ENCODE measurements at regions not wholly inside any gene's neighbourhood (a gene's known extent, or its start where the extent isn't known, plus 50 kb on each side); places are given as distances from the start of the nearest gene placed in this dataset.
"Not testable (repeated sequence)": the region's sequence is repeated elsewhere in the genome, so short reads cannot be mapped to it uniquely, and the experiment has no call there.

DNA sequence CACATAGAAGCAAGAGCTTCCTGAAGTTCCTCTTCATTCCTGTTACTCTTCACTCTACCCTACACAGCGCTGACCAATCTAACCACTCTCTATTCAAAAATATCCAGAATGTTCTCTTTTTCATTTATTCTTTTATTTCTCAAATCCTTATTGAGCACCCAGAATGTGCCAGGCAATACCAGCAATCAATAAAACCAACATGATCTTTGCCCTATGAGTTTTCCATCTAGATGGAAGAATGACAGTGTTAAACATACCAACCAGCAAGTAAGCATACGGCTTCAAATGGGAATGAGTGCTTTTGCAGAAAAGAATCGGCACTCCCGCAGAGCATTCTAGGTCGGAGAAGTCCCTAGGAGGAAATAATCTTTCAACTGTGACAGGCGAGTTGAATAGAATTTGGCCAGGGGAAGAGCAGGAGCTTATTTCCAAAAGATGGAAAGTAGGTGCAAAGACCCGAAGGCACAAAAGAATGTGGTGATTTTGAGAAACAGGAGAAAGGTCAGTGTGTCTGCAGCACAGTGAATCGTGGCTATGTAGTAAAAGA lies 217.8 kb upstream of the MEIS1 start:
- in situ Hi-C loops (cut with MboI; ENCODE audit: low sequenced_read_pairs) = no loop called here
- H3K27me3 ChIP-seq (ENCODE audit: low read depth) = peaks cover 3% of the 10 kb centered on the region; the same call in 1 of the 2 replicates
- H3K36me3 ChIP-seq (replicated peaks) = no peaks in the 10 kb centered on the region
- no peak for DNase-seq (ENCODE audit: low spot score in 2 of 2)
- H3K4me3 ChIP-seq = no peak overlapping the region
- H3K9me3 ChIP-seq = no peaks in the 10 kb centered on the region
- no peaks in the 10 kb centered on the region for H3K4me1 ChIP-seq

DNA sequence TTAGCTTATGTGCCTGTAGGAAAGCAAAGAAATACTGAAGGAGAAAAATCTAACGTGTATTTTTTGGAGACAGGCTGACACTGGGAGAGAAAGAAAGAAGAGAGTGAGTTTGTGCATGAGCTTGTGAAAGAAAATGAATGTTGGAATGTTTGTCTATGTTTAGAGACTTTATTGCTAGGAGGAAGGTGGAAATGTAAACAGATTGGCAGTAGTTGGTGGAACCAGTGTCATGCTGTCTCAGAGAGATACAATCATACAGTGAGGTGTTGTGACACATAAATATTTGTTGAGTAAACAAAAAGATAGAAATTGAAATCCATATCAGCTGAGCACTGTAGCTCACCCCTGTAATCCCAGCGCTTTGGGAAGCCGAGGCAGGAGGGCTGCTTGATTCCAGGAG lies 222.2 kb upstream of the MEIS1 start:
- no peak for DNase-seq (ENCODE audit: low spot score in 2 of 2)
- no peak overlapping the region for H3K4me3 ChIP-seq
- no peaks in the 10 kb centered on the region for H3K36me3 ChIP-seq (replicated peaks)
- H3K4me1 ChIP-seq = no peaks in the 10 kb centered on the region
- H3K27me3 ChIP-seq (ENCODE audit: low read depth) = peaks cover 3% of the 10 kb centered on the region; the same call in 1 of the 2 replicates
- H3K9me3 ChIP-seq = no peaks in the 10 kb centered on the region
- in situ Hi-C loops (cut with MboI; ENCODE audit: low sequenced_read_pairs) = no loop called here

DNA sequence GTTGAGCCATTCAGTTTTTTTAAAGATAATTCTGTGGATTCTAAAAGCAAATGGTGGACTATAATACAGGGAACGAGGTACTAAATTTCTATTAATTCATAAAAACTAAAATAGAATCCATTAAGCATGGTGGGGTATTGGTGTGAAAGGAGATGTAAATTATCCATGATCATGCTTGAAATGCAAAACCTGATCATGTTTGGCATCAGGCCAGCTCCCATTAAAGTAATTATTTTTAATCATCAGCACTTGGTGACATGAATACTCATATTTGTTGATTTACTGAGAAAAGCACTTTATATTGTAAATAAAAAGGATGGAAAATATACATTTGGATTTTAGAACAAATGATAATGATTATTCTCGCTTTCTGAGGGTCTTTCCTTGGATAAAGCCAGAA lies 232.3 kb upstream of the MEIS1 start:
- in situ Hi-C loops (cut with MboI; ENCODE audit: low sequenced_read_pairs) = no loop called here
- H3K9me3 ChIP-seq = no peaks in the 10 kb centered on the region
- H3K4me1 ChIP-seq = no peaks in the 10 kb centered on the region

DNA sequence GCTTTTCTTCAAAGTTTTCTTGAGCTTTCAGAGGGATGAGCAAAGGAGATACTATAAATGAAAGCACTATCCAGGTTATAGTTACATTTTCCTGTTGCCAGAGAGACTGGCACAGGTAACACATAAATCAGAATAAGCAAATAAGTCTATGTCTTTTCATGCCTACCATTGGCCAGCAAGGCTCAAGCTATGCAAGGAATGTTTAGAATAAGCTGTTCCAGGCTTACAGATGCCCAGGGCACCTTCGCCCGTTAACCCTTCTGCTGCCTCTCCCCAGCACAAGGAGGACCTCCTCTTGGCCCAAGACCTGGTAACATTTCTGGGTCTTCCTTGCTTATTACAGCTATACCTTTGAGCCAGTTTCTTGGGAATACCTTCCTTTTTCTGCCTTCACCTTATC lies 233.7 kb upstream of the MEIS1 start:
- H3K4me1 ChIP-seq = no peaks in the 10 kb centered on the region
- H3K36me3 ChIP-seq (replicated peaks) = no peaks in the 10 kb centered on the region
- H3K9me3 ChIP-seq = no peaks in the 10 kb centered on the region
- no peak overlapping the region for H3K4me3 ChIP-seq
- in situ Hi-C loops (cut with MboI; ENCODE audit: low sequenced_read_pairs) = no loop called here
- DNase-seq (ENCODE audit: low spot score in 2 of 2) = no peak
- no peaks in the 10 kb centered on the region; the same call in 1 of the 2 replicates for H3K27me3 ChIP-seq (ENCODE audit: low read depth)

More for the DNA sequence above, 232.3 kb upstream of the MEIS1 start:
- Histone ChIP-seq H3K36me3 (replicated peaks) (no peaks in the 10 kb centered on the region), H3K27me3 (ENCODE audit: low read depth) (no peaks in the 10 kb centered on the region; the same call in 1 of the 2 replicates), H3K4me3 (no peak overlapping the region)
- DNase-seq (ENCODE audit: low spot score in 2 of 2) = no peak

DNA sequence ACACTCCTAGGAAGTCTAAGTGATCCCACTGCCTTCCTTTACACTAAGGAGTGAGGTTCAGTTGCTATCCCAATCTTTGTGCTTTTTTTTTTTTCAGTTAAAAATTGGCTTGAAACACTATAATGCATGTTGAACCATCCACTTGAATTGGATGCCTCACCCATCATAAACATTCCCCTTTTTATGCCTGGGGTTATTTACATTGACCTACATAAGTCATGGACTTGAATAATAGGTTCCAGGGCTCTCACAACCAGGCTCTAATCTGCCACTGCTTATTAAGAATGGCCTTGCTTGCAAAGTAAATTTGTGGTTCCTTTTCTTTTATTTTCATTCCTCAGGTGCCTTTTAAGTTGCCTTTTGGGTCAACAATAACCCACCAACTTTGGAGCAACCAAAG lies 236.1 kb upstream of the MEIS1 start:
- DNase-seq (ENCODE audit: low spot score in 2 of 2) = no peak
- Histone ChIP-seq H3K4me1 (no peaks in the 10 kb centered on the region), H3K36me3 (replicated peaks) (no peaks in the 10 kb centered on the region), H3K4me3 (no peak overlapping the region), H3K9me3 (no peaks in the 10 kb centered on the region), H3K27me3 (ENCODE audit: low read depth) (no peaks in the 10 kb centered on the region)
- in situ Hi-C loops (cut with MboI; ENCODE audit: low sequenced_read_pairs) = no loop called here

DNA sequence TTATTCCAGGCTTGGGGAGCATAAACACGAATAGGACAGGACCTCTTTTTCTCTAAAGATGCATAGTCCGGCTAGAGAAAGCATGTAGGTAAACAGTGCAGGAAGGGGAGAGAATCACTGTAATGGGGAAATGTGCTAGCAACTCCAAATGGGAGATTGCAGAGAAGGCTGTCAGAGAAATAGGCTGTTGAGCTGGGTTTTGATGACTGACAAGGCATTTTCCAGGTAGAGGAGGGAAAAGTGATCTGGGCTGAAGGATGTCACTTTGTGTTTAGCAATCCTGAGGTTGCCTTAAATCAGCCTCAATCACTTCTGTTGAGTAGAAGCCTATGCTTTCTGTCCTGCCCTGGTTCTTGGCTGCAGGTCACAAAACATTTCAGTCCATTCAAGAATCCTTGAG lies 242.0 kb upstream of the MEIS1 start:
- Histone ChIP-seq H3K36me3 (replicated peaks) (no peaks in the 10 kb centered on the region), H3K9me3 (no peaks in the 10 kb centered on the region), H3K4me3 (no peak overlapping the region), H3K4me1 (no peaks in the 10 kb centered on the region), H3K27me3 (ENCODE audit: low read depth) (no peaks in the 10 kb centered on the region)
- no peak for DNase-seq (ENCODE audit: low spot score in 2 of 2)
- in situ Hi-C loops (cut with MboI; ENCODE audit: low sequenced_read_pairs) = no loop called here

DNA sequence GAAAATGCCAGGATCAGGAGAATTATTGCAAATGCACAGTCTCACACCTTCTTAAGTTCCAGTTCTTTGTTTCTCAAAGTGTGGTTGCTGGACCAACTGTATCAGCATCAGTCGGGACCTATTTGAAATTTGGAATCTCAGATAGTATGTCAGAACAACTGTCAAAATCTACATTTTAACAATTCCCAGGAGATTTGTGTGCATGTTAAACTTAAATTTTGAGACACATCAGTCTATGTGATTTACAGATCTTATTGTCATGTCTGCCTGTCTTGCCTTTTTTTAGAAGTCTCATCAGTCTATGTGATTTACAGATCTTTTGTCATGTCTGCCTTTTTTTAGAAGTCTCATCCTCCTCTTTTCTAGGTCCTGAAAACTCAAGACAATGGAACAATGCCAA lies 243.6 kb upstream of the MEIS1 start:
- Histone ChIP-seq H3K4me3 (no peak overlapping the region), H3K4me1 (no peaks in the 10 kb centered on the region), H3K27me3 (ENCODE audit: low read depth) (0 out of 2 replicates have a peak, but pooled peaks cover 2% of the 10 kb centered on the region), H3K9me3 (no peaks in the 10 kb centered on the region), H3K36me3 (replicated peaks) (no peaks in the 10 kb centered on the region)
- in situ Hi-C loops (cut with MboI; ENCODE audit: low sequenced_read_pairs) = no loop called here
- no peak for DNase-seq (ENCODE audit: low spot score in 2 of 2)

DNA sequence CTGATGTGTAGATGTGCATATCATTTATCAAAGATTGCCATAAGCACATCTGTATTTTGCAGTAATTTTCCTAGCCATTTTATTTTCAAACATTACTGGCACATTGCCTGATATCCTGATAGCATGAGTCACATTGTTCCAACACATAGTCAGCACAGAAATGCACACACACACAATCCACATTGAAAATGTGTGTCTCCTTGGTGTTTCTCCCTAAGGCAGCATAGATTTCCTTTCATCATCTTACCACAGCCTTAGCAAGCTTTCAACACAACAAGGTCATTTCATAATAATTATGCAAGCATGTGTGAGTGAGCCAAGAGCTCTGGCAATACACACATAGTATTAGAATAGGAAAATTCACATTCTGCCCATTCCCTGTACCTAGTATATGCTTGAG lies 245.4 kb upstream of the MEIS1 start:
- in situ Hi-C loops (cut with MboI; ENCODE audit: low sequenced_read_pairs) = no loop called here
- no peak for DNase-seq (ENCODE audit: low spot score in 2 of 2)
- Histone ChIP-seq H3K4me3 (no peak overlapping the region), H3K36me3 (replicated peaks) (no peaks in the 10 kb centered on the region), H3K9me3 (no peaks in the 10 kb centered on the region), H3K27me3 (ENCODE audit: low read depth) (0 out of 2 replicates have a peak, but pooled peaks cover 2% of the 10 kb centered on the region), H3K4me1 (no peaks in the 10 kb centered on the region)

DNA sequence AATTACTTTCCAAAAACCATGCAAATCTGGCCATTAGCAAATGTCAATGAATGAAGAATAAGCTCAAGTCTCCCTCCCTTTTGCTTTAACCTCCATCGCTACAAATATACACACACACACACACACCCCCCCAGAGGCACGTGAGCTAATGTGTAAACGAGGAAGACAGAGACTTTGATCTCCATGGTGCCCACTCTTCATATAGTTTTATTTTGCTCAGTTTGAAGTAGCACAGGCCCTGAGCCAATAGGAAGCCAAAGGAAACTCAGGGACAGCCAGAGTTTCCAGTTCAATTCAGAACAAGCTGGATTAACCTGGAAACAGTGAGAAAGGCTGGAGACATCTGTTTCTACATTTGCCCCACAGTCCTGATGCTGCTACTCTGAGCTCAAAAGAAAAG lies 248.4 kb upstream of the MEIS1 start:
- 0 out of 2 replicates have a peak, but pooled peaks cover 2% of the 10 kb centered on the region for H3K27me3 ChIP-seq (ENCODE audit: low read depth)
- in situ Hi-C loops (cut with MboI; ENCODE audit: low sequenced_read_pairs) = no loop called here
- DNase-seq (ENCODE audit: low spot score in 2 of 2) = no peak
- no peaks in the 10 kb centered on the region for H3K4me1 ChIP-seq
- no peaks in the 10 kb centered on the region for H3K9me3 ChIP-seq
- H3K4me3 ChIP-seq = no peak overlapping the region
- H3K36me3 ChIP-seq (replicated peaks) = no peaks in the 10 kb centered on the region

DNA sequence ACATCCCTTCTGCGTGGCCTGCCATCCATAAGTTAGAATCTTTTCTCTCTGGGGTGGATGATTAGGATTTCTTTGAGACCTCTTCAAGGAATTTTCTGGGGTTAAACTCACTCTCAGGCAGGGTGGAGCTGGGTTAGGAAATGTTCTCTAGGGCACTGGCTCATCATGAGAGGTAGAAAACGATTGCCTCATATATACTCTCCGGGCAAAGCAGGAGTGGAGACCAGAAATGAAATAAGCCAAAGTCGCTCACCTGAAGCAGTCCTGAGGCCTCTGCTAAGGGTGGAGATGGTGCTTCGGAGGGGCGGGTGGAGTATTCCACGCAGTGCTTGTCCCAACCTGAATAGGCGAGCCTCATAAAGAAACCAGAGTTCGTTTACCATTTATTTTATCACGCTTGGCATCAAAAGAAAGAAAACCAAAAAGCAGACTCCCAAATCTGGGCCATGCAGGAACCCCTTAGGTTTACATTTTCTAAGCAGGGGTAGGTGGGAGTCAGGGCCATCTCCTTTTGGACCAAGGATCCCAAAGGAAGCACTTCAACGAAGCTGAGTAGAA lies 249.3 kb upstream of the MEIS1 start:
- in situ Hi-C loops (cut with MboI; ENCODE audit: low sequenced_read_pairs) = no loop called here
- no peaks in the 10 kb centered on the region for H3K4me1 ChIP-seq
- DNase-seq (ENCODE audit: low spot score in 2 of 2) = no peak
- H3K4me3 ChIP-seq = no peak overlapping the region
- no peaks in the 10 kb centered on the region for H3K9me3 ChIP-seq
- no peaks in the 10 kb centered on the region for H3K36me3 ChIP-seq (replicated peaks)
- 0 out of 2 replicates have a peak, but pooled peaks cover 2% of the 10 kb centered on the region for H3K27me3 ChIP-seq (ENCODE audit: low read depth)

DNA sequence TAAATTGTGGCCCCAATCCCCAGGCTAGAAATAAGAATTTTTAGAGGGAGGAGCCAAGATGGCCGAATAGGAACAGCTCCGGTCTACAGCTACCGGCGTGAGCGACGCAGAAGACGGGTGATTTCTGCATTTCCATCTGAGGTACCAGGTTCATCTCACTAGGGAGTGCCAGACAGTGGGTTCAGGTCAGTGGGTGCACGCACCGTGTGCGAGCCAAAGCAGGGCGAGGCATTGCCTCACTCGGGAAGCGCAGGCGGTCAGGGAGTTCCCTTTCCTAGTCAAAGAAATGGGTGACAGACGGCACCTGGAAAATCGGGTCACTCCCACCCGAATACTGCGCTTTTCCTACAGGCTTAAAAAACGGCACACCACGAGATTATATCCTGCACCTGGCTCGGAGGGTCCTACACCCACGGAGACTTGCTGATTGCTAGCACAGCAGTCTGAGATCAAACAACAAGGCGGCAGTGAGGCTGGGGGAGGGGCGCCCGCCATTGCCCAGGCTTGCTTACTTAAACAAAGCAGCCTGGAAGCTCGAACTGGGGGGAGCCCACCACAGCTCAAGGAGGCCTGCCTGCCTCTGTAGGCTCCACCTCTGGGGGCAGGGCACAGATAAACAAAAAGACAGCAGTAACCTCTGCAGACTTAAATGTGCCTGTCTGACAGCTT lies 257.7 kb upstream of the MEIS1 start:
- DNase-seq (ENCODE audit: low spot score in 2 of 2); H3K4me1 ChIP-seq; H3K36me3 ChIP-seq (replicated peaks); H3K4me3 ChIP-seq; H3K27me3 ChIP-seq (ENCODE audit: low read depth); in situ Hi-C loops (cut with MboI; ENCODE audit: low sequenced_read_pairs); H3K9me3 ChIP-seq: not testable (repeated sequence)

DNA sequence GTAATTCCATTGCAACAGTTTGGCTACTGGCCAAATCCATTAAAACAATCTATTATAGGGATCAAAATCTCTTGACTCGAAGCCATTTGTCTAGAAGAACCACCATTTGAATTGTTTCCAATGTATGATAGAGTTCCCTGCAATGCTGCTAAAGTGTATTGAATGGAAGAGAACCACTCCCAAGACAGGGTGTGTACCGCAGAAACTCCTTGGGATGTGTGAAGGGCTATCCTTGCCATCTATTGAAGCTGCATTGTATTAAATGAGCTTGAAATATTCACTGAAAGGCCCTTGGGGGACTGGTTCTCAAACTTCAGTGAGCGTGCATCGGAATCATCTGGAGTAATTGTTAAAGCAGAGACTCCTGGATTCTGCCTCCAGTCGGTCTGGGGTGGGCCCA lies 260.4 kb upstream of the MEIS1 start:
- H3K4me3 ChIP-seq = no peak overlapping the region
- H3K36me3 ChIP-seq (replicated peaks) = no peaks in the 10 kb centered on the region
- no peaks in the 10 kb centered on the region for H3K4me1 ChIP-seq
- no peak for DNase-seq (ENCODE audit: low spot score in 2 of 2)
- in situ Hi-C loops (cut with MboI; ENCODE audit: low sequenced_read_pairs) = no loop called here
- no peaks in the 10 kb centered on the region for H3K9me3 ChIP-seq
- no peaks in the 10 kb centered on the region; the same call in 1 of the 2 replicates for H3K27me3 ChIP-seq (ENCODE audit: low read depth)

DNA sequence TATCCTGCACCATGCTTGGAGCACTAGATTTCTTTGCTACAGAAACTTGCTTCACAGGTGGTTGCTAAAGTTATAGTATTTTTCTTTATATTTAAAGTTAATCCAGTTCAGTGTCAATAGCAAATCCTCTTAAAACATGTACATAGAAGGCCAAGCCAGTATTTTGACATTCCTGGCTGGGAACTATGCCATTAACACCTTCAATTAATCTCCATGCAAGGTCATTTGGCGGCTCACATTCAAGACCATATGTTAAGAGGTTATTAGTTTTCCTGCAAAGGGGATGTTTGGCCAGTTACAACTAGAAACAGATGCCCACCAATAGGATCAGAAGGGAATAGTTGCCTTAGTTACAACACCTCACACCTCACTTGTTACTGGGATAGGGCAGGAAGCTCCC lies 261.3 kb upstream of the MEIS1 start:
- Histone ChIP-seq H3K4me1 (no peaks in the 10 kb centered on the region), H3K27me3 (ENCODE audit: low read depth) (no peaks in the 10 kb centered on the region; the same call in 1 of the 2 replicates), H3K9me3 (no peaks in the 10 kb centered on the region), H3K4me3 (no peak overlapping the region), H3K36me3 (replicated peaks) (no peaks in the 10 kb centered on the region)
- DNase-seq (ENCODE audit: low spot score in 2 of 2) = no peak
- in situ Hi-C loops (cut with MboI; ENCODE audit: low sequenced_read_pairs) = no loop called here

DNA sequence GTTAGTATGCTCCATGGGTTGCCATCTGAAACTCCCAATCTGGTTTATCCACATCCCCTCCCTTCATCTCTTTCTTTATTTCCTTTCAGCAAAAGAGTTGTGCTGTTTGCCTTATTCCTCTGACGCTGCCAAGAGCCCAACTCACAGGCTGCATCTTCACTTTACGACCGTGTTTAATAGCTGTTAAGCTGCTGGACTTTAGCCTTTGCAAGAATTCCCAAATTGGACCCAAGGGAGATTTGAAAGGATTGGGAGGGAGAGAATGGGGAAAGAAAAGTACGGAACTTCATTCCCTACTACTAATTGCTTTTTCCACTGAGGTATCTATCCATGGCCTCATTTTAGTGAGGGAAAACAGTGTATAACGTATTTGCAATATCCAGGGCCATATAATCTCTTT lies 263.4 kb upstream of the MEIS1 start:
- in situ Hi-C loops (cut with MboI; ENCODE audit: low sequenced_read_pairs) = no loop called here
- Histone ChIP-seq H3K36me3 (replicated peaks) (no peaks in the 10 kb centered on the region), H3K4me3 (no peak overlapping the region), H3K9me3 (no peaks in the 10 kb centered on the region), H3K27me3 (ENCODE audit: low read depth) (no peaks in the 10 kb centered on the region; the same call in 1 of the 2 replicates), H3K4me1 (no peaks in the 10 kb centered on the region)
- DNase-seq (ENCODE audit: low spot score in 2 of 2) = no peak
